ENCODE measurements at regions not wholly inside any gene's neighbourhood (a gene's known extent, or its start where the extent isn't known, plus 50 kb on each side); places are given as distances from the start of the nearest gene placed in this dataset.

GRCh38 chr10:10141782-10142382, 875.8 kb upstream of the CELF2 start:
- Histone ChIP-seq H3K27ac (ENCODE audit: low read depth in 1 of 2, low read length in 2 of 2) (no peak overlapping the region), H3K36me3 (ENCODE audit: insufficient read depth, low read length) (no peaks in the 10 kb centered on the region), H3K4me1 (ENCODE audit: insufficient read depth, low read length) (no peaks in the 10 kb centered on the region), H3K27me3 (ENCODE audit: control insufficient read depth in 1 of 2, insufficient read depth in 2 of 2, low read length in 2 of 2) (no peaks in the 10 kb centered on the region), H3K4me3 (ENCODE audit: low read length) (no peak overlapping the region), H3K9me3 (ENCODE audit: control insufficient read depth in 1 of 2, insufficient read depth in 1 of 2, low read length in 2 of 2) (no peaks in the 10 kb centered on the region)
- DNase-seq: no peak
- Mint-ChIP-seq H3K4me3 (no peak overlapping the region), H3K27me3 (peaks cover 5% of the 10 kb centered on the region), H3K36me3 (ENCODE audit: low read depth) (no peaks in the 10 kb centered on the region), H3K9me3 (no peaks in the 10 kb centered on the region), H3K27ac (no peak overlapping the region), H3K4me1 (ENCODE audit: low read depth) (peaks cover 8% of the 10 kb centered on the region)
- no peak for TF ChIP-seq CTCF (IDR thresholded peaks at IDR 0.05)
- CTCF ChIA-PET: no interaction called here
- ATAC-seq (ENCODE audit: poor library complexity): no peak
- POLR2A ChIA-PET: no interaction called here
- intact Hi-C loops (cut with DNase I, micrococcal nuclease): no loop called here

- Mint-ChIP-seq H3K27me3 (peaks cover 17% of the 10 kb centered on the region), H3K9me3 (no peaks in the 10 kb centered on the region), H3K4me1 (ENCODE audit: low read depth) (no peaks in the 10 kb centered on the region), H3K4me3 (no peak overlapping the region), H3K36me3 (ENCODE audit: low read depth) (no peaks in the 10 kb centered on the region), H3K27ac (no peak overlapping the region)
- TF ChIP-seq CTCF (IDR thresholded peaks at IDR 0.05): no peak
- Histone ChIP-seq H3K4me1 (ENCODE audit: insufficient read depth, low read length) (no peaks in the 10 kb centered on the region), H3K4me3 (ENCODE audit: low read length) (no peak overlapping the region), H3K9me3 (ENCODE audit: control insufficient read depth in 1 of 2, insufficient read depth in 1 of 2, low read length in 2 of 2) (no peaks in the 10 kb centered on the region), H3K27me3 (ENCODE audit: control insufficient read depth in 1 of 2, insufficient read depth in 2 of 2, low read length in 2 of 2) (no peaks in the 10 kb centered on the region), H3K36me3 (ENCODE audit: insufficient read depth, low read length) (no peaks in the 10 kb centered on the region), H3K27ac (ENCODE audit: low read depth in 1 of 2, low read length in 2 of 2) (no peak overlapping the region)
- no peak for DNase-seq
- POLR2A ChIA-PET: no interaction called here
- CTCF ChIA-PET: no interaction called here
- ATAC-seq (ENCODE audit: poor library complexity): no peak
- intact Hi-C loops (cut with DNase I, micrococcal nuclease): no loop called here
Measured at GRCh38 chr10:10146604-10147003, 871.1 kb upstream of the CELF2 start.

GRCh38 chr10:10149899-10150298, 867.8 kb upstream of the CELF2 start:
- ChIA-PET POLR2A (no interaction called here), CTCF (no interaction called here)
- Histone ChIP-seq H3K27me3 (ENCODE audit: control insufficient read depth in 1 of 2, insufficient read depth in 2 of 2, low read length in 2 of 2) (no peaks in the 10 kb centered on the region), H3K36me3 (ENCODE audit: insufficient read depth, low read length) (no peaks in the 10 kb centered on the region), H3K4me1 (ENCODE audit: insufficient read depth, low read length) (no peaks in the 10 kb centered on the region), H3K4me3 (ENCODE audit: low read length) (no peak overlapping the region), H3K9me3 (ENCODE audit: control insufficient read depth in 1 of 2, insufficient read depth in 1 of 2, low read length in 2 of 2) (no peaks in the 10 kb centered on the region), H3K27ac (ENCODE audit: low read depth in 1 of 2, low read length in 2 of 2) (no peak overlapping the region)
- no peaks in the 10 kb centered on the region for H3K4me1 Mint-ChIP-seq (ENCODE audit: low read depth)
- TF ChIP-seq CTCF (IDR thresholded peaks at IDR 0.05): no peak
- H3K4me3 Mint-ChIP-seq: no peak overlapping the region
- no peak overlapping the region for H3K27ac Mint-ChIP-seq
- peaks cover 23% of the 10 kb centered on the region for H3K27me3 Mint-ChIP-seq
- no peaks in the 10 kb centered on the region for H3K36me3 Mint-ChIP-seq (ENCODE audit: low read depth)
- DNase-seq: no peak
- no peak for ATAC-seq (ENCODE audit: poor library complexity)
- intact Hi-C loops (cut with DNase I, micrococcal nuclease): no loop called here
- H3K9me3 Mint-ChIP-seq: no peaks in the 10 kb centered on the region

Data from CD4-positive, alpha-beta T cell (primary cell).